GM18520 (cell line): ENCODE measurements at regions not wholly inside any gene's neighbourhood (a gene's known extent, or its start where the extent isn't known, plus 50 kb on each side); places are given as distances from the start of the nearest gene placed in this dataset.
"Not testable (repeated sequence)": the region's sequence is repeated elsewhere in the genome, so short reads cannot be mapped to it uniquely, and the experiment has no call there.

ENCODE experiments used
- ATAC-seq: cut with Tn5 transposase; IDR thresholded peaks from one replicate; pipeline ENCODE4 v1.9.1; 2021; ENCODE audit not compliant: unreplicated experiment

DNA sequence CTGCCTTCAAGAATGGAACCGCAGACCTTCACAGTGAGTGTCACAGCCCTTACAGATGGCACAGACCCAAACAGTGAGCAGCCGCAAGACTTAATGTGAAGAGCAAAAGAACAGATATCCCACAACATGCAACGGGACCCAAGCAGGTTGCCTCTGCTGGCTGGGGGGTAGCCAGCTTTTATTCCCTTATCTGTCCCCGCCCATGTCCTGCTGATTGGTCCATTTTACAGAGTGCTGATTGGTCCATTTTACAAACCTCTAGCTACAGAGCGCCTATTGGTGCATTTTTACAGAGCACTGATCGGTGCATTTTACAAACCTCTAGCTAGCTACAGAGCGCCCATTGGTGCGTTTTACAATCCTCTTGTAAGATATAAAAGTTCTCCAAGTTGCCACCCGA lies 102.0 kb upstream of the IGF1R start:
- ATAC-seq, result no peak

DNA sequence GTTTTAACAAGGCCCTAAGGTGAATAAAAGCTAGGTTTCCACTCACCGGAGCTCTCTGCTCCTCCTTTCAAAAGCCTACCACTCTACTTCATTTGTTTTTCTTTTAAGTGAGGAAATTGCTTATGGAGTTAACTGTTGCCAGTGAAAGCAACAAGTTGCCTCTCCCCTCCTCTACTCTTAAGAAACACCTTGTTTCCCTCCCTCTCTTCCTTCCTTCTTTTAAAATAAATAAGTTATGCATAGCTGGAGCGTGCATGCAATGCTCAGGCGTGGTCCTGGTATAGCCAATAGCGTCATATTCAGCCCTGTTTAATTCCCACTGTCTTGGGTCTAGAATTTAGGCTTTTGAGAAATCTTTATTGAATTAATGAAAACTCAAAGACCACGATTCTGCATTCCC lies 101.1 kb upstream of the IGF1R start:
- no peak for ATAC-seq

DNA sequence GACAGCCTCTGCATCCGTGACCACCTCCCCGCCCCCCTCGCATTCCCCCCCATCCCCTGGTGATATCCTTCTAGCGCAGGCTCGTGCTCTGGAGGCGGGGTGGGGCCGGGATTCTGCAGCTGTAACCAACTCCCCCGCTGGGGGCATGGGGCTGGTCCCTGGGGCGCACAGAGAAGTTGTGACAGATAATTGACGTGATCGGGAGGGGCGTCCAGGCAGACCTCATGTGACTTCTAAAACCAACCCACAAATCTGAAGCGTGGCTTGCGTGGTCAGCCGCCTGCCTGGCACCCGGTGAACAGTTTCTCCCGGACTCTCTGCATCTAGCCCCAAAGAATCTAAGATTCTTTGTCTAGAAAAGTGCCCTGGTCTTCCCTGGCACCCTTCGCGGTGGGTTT lies 100.6 kb upstream of the IGF1R start:
- no peak for ATAC-seq

DNA sequence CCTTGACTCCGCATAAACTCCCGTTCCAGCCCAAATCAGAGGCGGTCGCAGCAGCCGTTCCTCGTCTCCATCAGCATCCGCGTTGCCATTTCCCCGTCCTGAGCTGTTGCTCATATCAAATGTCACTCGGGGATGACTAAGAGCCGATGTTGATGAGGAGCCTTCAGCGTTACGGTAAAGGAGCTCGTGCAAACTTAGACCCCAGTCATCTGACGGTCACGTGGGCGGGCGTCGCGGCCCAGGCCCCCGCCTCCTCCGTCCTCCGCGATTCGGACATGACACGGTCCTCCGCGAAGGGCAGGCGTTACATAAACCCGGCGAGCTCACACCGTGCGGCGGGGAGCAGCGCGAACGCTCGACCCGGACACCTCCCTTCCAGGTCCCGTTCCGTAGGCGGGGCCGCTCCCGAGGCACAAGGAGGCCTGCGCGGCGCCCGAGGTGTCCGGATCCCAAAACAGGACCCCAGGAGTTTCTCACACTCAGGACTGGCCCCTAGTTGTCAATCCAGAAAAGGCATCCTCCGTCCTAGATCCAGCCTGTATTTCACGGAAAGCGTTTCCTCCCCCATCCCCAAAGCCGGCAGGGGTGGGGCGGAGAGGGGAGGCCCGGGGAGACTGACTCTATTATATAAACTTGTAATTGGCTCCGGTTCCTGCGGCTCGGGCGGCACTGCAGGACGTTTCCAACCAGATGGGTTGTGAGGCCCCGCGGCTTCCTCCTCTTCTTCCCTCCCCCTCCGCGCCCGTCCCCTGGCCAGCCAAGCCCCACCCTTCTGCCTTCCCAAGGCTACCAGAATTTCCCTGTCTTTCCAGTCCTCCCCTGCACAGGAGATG lies 100.0 kb upstream of the IGF1R start:
- ATAC-seq, result no peak

DNA sequence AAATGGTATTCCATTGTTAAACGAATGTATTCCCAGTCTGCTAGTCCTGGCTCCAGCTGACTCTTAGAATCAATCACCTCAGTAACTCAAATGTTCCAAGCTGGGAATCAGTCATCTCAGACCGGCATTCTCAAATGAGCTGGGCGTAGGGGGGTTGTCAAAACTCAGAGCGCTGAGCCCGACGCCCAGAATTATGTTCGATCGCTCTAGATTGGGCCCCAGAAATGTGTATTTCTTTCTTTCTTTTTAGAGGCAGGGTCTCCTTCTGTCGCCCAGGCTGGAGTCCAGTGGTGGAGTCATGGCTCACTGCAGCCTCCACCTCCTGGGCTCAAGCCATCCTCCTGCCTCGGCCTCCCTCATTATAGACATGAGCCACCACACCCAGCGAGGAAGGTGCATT lies 99.3 kb upstream of the IGF1R start:
- ATAC-seq, result no peak

DNA sequence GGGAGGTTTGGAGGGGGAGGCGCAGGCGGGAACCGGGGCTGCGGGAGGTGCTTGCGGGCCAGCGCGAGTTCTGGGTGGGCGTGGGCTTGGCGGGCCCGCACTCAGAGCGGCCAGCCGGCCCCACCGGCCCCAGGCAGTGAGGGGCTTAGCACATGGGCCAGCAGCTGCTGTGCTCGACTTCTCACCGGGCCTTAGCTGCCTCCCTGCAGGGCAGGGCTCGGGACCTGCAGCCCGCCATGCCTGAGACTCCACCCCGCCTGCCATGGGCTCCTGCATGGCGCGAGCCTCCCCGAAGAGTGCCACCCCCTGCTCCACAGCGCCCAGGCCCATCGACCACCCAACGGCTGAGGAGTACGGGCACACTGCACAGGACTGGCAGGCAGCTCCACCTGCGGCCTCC lies 98.6 kb upstream of the IGF1R start:
- no peak for ATAC-seq

DNA sequence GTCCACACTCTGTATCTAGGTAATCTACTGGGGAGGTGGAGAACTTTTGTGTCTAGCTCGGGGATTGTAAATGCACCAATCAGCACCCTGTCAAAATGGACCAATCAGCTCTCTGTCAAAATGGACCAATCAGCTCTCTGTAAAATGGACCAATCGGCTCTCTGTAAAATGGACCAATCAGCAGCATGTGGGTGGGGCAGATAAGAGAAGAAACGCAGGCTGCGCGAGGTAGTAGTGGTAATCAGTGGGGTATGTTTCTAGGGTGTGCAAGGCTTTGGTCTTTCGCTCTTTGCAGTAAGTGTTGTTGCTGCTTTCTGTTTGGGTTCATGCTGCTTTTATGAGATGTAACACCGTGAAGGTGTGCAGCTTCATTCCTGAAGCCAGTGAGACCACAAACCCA lies 98.0 kb upstream of the IGF1R start:
- ATAC-seq, result not testable (repeated sequence)

DNA sequence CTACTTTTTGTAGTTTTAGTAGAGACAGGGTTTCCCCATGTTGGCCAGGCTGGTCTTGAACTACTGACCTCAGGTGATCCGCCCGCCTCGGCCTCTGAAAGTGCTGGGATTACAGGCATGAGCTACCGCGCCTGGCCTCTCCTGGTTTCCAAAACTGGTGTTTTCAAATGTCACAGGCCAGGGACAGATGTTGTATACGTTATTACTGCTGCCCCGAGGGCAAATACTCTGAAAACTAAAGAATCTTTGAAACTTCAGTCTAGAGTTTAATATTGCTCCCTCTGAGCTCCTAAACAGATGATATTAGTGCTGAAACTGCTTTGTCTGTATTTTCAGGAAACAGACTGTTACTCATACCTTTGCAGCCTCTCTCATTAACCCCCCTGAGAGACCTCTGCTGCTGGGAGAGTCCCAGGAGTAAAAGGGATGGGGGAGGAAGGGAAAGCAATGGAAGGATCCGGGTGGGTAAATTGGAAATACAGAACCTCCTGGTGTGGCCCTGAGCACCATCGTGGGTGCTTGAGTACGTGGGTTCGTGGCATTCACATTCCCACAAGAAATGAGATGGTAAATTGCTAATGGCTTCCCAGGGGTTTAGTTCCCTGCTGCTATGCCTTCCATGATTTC lies 96.3 kb upstream of the IGF1R start:
- ATAC-seq, result no peak

DNA sequence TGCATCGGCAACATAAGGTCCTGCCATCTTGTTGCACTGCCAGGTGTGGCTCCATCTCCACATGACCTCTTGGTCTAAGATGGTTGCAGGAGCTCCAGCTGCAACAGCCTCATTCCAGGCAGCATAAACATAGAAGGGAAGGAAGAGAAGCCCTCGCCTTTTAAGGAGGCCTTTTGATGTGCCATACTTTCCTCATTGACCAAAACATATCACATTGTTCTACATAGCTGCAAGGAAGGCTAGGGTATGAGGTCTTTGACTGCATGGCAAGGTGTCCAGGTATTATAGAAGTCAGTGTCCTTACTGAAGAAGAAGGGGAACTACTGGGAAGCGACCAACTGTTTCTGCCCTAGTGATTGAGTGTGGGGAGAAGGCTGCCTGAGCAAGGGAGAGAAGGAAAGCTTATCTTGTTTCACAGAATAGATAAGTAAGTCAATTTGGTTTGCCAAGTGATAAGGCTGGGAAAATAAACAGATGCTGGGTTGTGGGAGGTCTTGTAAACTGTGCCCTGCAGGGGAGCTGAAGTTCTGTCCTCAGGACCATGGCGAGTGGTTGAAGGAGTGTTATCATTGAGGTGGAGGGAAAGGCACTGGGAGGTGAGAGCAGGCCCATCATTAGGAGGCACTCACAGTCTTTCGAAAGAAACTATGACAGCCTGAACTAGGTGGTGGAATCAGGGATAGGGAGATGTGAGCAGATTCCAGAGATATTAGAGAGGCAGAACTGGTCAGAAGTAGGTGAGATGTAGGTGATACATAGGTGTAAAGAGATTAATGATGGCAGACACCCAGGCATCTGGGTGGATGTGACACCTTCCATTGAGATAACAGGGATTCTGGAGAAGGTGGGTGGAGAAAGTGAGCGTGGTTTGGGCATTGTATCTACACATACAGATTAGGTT lies 93.8 kb upstream of the IGF1R start:
- no peak for ATAC-seq

DNA sequence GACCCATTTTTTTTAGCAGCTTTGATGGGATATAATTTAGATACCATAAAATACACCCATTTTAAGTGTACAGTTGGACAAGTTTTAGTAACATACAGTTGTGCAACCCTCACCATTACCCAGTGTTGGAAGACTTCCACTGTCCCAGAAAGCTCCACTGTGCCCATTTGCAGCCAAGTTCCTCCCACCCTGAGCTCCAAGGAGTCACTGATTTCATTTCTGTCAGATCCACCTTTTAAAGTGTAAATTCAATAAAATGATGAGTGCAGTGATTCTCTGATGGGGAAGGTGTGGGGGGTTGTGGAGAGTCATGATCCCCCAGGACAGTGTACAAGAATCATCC lies 93.2 kb upstream of the IGF1R start:
- ATAC-seq, result no peak

DNA sequence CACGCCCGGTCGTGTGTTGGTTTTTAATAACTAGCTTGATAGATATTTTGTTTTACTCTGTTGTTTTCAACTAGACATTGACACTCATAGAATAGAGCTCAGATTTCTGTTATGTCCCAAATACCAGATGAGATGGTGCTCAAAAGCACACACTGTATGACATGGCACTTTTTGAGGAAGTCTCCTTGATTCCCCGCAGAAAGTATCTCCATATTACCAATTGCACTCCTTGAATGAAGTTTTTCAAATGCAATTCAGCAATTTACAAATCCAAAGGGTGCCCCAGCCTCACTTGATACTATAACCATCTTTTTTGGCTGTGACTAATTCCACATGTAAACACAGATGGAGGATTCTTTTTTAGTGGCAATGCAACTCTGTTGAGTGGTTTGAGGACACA lies 92.0 kb upstream of the IGF1R start:
- no peak for ATAC-seq

DNA sequence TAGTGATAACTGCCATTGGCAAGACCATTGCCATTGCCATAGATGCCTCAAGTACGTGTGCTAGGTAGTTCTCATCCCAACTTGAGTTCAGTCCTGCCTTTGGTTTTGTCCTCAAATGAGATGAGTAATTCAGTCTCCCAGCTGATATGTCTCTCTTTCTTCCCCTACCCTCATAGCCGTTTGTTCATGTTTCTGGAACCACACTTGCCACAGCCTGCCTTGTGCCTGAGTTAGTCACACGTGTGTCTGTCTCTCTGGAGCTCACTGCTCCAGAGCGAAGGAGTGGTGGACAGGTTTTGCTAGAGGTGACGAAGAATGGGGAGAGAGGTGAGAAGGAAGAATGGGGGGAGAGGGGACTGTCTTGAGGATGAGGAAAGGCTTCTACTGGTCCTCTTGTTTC lies 88.0 kb upstream of the IGF1R start:
- no peak for ATAC-seq

DNA sequence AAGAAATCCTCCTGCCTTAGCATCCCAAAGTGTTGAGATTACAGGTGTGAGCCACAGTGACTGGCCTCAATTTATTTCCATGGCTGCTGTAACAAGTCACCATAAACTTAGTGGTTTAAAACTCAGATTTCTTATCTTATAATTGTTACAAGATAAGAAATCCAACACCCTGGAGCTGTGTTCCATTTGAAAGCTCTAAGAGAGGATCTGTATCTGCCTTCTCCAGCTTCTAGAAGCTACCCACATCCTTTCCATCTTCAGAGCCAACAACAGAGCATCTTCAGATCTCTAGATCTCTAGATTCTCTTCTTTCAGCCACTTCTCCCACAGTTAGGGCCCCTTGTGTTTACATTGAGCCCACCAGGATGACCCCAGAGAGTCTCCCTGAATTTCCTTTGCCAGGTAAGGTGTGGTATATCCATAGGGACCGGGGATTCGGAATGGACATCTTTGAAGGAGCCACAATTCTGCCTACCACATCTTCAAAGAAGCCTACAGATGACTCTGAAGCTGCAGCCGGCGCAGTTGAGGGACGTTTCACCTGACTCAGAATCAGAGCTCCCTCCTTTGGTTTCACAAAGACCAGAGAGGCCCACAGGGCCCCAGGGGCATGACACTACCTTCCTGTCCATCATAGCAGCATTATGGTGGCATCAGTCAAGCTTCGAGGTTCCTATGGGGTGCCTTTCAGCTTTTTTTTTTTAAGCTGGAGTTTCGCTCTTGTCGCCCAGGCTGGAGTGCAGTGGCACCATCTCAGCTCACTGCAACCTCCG lies 87.0 kb upstream of the IGF1R start:
- ATAC-seq, result no peak

DNA sequence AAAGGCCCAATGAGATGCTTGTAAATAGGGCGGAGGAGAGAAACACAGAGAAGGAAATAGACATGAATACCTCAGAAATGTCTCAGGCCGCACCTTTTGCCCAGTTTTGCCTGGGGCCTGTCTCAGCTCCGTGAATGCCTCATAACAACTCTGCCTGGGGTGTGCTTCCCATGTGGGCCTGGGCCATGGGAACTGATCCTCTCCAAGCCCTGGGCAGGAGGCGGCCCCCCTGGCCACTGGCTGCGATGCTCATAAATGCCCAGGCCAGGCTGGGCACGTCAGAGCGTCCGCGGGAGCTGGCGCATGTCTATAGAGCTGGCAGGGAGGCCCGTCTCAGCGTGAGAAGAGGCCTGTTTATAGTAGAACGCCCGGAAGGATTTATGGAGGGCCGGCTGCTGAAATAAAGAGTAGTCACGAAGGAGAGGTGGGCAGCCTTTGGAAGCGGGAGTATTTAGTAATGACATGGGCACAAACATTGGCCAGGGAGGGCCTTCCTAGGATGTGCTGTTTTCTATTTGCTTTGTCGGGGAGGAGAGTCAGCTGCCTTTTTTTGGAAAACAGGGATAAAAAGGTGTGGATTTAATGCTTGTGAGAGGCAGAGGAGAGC lies 85.9 kb upstream of the IGF1R start:
- ATAC-seq, result no peak

DNA sequence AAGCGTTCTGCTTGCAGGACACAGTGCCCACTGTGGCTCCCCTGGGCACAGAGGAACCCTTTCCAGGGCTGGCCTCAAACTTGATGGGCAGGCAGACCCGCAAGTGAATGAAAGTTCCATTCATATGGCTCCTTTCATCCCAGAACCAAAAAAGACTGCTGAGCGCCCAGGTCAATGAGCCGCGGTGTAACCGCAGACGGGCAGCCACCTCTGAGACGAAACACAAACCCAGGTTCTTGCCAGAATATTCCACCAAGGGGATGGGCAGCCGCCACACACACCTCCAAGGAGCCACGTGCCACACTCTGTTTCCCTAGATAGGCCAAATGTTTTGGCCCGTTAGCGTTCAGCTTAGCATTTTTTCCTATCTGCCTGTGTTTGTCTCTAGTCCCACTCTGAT lies 82.8 kb upstream of the IGF1R start:
- no peak for ATAC-seq

DNA sequence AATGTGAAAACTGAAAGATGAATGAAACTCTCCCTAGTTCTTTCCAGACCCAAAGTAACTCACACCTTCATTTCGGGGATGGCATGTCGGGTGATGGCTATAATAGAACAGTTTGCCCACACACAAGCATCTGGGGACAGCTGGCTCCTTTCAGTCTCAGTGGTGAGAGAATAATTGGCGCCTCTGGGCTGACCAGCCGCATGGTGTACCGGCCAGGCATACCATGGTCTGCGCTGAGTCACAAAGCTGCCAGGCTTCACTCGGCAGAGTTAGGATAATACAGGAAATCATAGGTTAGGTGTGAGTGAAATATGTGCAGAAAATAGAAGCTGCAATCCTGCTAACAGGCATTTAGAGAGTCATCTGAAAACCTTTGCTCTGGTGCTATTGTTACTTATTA lies 80.4 kb upstream of the IGF1R start:
- no peak for ATAC-seq

DNA sequence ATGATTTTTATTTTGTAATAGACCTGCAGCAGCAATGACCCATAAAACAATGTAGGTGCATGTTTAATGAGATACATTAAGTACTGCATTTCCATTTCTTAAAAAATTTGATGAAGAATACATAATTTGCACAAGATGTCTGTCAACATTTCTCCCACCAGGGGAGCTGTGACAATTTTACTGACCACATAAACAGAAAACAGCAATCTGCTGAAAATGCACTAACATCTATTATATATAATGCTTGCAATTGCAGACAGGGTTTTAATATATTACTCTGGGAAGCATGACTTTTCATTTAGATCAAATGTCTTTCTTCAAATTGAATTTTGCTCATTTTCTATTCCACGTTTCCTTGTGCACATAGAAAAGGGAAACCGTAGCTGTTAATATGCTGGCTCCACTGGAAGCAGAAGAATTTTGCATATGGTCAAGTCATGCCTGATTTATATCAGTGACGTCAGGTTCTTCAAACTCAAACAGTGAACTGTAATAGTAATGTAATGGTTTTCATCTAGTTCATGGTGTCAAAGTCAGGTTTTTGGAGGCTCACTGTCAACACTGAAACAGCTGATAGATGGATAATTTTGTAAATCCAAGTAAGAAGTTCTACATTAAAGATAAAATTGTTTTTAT lies 79.8 kb upstream of the IGF1R start:
- ATAC-seq, result no peak

DNA sequence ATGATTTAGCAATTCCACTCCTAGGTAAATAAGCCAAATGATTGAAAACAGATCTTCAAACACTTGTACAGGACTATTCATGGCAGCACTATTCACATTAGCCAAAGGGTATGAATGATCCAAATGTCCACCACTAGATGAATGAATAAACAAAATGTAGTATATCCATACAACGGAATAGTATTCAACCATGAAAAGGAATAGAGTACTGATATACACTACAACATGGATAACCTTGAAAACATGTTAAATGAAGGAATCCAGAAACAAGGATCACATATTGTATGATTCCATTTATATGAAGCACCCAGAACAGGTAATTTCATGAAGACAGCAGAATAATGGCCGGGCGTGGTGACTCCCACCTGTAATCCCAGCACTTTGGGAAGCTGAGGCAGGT lies 78.2 kb upstream of the IGF1R start:
- ATAC-seq, result no peak

DNA sequence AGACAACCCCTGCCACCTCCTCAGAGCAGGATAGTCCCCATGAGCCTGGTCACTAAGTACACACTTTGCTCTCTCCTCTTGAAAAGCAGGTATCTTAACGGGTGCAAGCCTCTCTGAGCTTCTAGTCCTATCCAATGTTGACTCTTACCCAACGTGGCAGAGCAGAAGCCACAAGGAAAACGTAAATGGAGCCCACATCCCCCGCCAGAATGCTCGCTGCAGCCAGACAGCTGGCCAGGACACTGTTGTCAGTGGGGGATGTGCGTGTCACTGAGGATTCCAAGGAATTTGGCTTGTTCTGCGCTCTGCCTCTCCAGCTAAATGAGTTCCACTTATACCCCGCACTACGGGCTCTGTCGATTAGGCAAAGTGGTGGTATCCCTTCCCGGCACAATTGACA lies 67.8 kb upstream of the IGF1R start:
- no peak for ATAC-seq

DNA sequence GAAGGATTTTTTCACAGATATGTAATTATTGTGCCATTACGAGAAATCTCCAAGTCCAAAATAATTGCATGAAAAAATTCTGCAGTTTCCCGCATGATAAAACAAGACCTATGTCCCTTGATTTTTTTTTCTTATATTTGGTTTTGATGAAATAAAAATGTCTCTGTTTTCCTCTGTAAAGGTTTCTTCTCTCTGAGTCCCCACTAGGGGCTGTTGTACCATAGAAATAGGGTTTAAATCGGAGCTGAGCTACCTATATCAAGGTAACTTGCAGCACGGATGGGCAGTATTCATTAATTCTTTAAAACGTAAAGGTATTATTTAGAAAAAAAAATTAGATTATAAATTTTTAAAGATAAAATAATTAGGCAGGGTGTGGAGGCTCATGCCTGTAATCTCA lies 66.6 kb upstream of the IGF1R start:
- no peak for ATAC-seq
